LHCN-M2 (cell line): ENCODE measurements at regions not wholly inside any gene's neighbourhood (a gene's known extent, or its start where the extent isn't known, plus 50 kb on each side); places are given as distances from the start of the nearest gene placed in this dataset.

Experiments
- DNase-seq: peaks from one replicate; pipeline ENCODE4 v3.0.0-alpha.2; 2012; ENCODE audit warnings: low read depth

- DNase-seq = no peak
Observed at GRCh38 chr12:113521708-113522107, 50.0 kb upstream of the LHX5 start.
